HepG2 (cell line): ENCODE measurements at regions not wholly inside any gene's neighbourhood (a gene's known extent, or its start where the extent isn't known, plus 50 kb on each side); places are given as distances from the start of the nearest gene placed in this dataset.

Experiments used
- ARNT2 ChIP-seq: sonication (generic); formaldehyde crosslinking; IDR thresholded peaks from 2 replicates; pipeline ENCODE4 v1.8.0; 2022; ENCODE audit warnings: mild to moderate bottlenecking, low read depth, missing genetic modification reagents, moderate library complexity
- HMGXB4 ChIP-seq, 2 experiments: sonication (generic) in 1 of 2; formaldehyde crosslinking in 1 of 2; IDR thresholded peaks; 2 replicates each; pipeline versions ENCODE4 v1.4.0 to v1.6.1; 2018 to 2020; ENCODE audit warnings: missing genetic modification reagents in 2 of 2, borderline replicate concordance in 1 of 2, low read depth in 1 of 2, mild to moderate bottlenecking in 1 of 2, missing biosample characterization in 1 of 2
- PLRG1 ChIP-seq: fragments of 450-650 bp; conservative IDR thresholded peaks from 2 replicates; pipeline ENCODE4 v1.6.1; 2016

GRCh38 chr12:125286005-125286727 is 220.9 kb downstream of the AACS start:
- no peak for TF ChIP-seq HMGXB4 (CRISPR knock-in tag; IDR thresholded peaks at IDR 0.05; ENCODE audit: borderline replicate concordance in 1 of 2, low read depth in 1 of 2)
- no peak for TF ChIP-seq ARNT2 (CRISPR knock-in tag)
- no peak for TF ChIP-seq PLRG1
